Lung (tissue), 11 donors: ENCODE measurements at regions not wholly inside any gene's neighbourhood (a gene's known extent, or its start where the extent isn't known, plus 50 kb on each side); places are given as distances from the start of the nearest gene placed in this dataset.

Experiments
- ATAC-seq: fragments of 200-7000 bp; cut with Tn5 transposase; one replicate; pipeline ENCODE4 v1.9.1; 2020; ENCODE audit warnings: moderate number of reproducible peaks; ENCODE audit not compliant: insufficient read depth, low FRiP score
- DNase-seq, 3 donors: peaks; one replicate each; pipeline ENCODE4 v3.0.0-alpha.2; 2013 to 2017
- H3K27ac ChIP-seq, 2 donors: one replicate each; pipeline ENCODE4 v1.5.1; 2013; ENCODE audit warnings: mild to moderate bottlenecking in 2 of 2, moderate library complexity in 2 of 2, control low read depth in 1 of 2, inconsistent platforms in 1 of 2, low read depth in 1 of 2, low read length in 1 of 2
- H3K27me3 ChIP-seq, 3 donors: one replicate each; pipeline ENCODE4 v1.5.1; 2013; ENCODE audit warnings: low read length in 2 of 3; ENCODE audit not compliant: control insufficient read depth in 3 of 3, insufficient read depth in 3 of 3
- H3K36me3 ChIP-seq, 4 donors: one replicate each; pipeline ENCODE4 v1.5.1; 2013; ENCODE audit warnings: low read length in 4 of 4, mild to moderate bottlenecking in 1 of 4, moderate library complexity in 1 of 4; ENCODE audit not compliant: control insufficient read depth in 4 of 4, insufficient read depth in 4 of 4
- H3K4me1 ChIP-seq, 5 donors: one replicate each; pipeline ENCODE4 v1.5.1; 2013; ENCODE audit warnings: low read length in 5 of 5, mild to moderate bottlenecking in 2 of 5, moderate library complexity in 1 of 5; ENCODE audit not compliant: control insufficient read depth in 5 of 5, insufficient read depth in 5 of 5
- H3K4me3 ChIP-seq: one replicate; pipeline ENCODE4 v1.5.1; 2013; ENCODE audit warnings: mild to moderate bottlenecking, control low read depth, moderate library complexity
- H3K9ac ChIP-seq, 2 donors: one replicate each; pipeline ENCODE4 v1.5.1; 2013; ENCODE audit warnings: low read length in 2 of 2, control low read depth in 1 of 2; ENCODE audit not compliant: insufficient read depth in 1 of 2
- H3K9me3 ChIP-seq, 4 donors: one replicate each; pipeline ENCODE4 v1.5.1; 2013; ENCODE audit warnings: low read length in 3 of 4, mild to moderate bottlenecking in 1 of 4, moderate library complexity in 1 of 4; ENCODE audit not compliant: control insufficient read depth in 4 of 4, insufficient read depth in 3 of 4
- CTCF ChIP-seq: IDR thresholded peaks from 2 replicates; pipeline ENCODE4 v1.5.1; 2012; ENCODE audit warnings: mild to moderate bottlenecking; ENCODE audit errors: control extremely low read depth, extremely low read depth
- WGBS, 2 donors: extraction: QIAGEN DNeasy Blood & Tissue Kit; methylation state at CpG; one replicate each; pipeline ENCODE4 v1.1.7; 2013; 5-methylcytosine and 5-hydroxymethylcytosine counted together
- donor health status: control.
- donor health status: control.
- donor health status: Bipolar disorder and iron deficiency.
- donor health status: healthy.
- donor health status: DM: yes; HTN: yes; CAD: no.

DNA sequence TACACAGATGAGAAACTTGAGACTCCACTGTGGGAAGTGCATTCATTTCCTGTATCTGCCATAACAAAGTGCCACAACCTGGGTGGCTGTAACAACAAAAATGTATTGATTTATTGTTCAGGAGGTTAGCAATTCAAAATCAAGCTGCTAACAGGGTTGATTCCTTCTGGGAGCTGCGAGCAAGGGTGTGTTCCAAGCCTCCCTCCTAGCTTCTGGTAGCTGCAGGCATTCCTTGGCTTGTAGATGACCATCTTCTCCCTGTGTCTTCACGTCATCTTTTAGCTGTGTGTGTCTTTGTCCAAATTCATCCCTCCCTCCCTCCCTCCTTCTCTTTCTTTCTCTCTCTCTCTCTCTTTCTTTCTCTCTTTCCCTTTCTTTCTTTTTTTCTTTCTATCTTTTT is 258.1 kb downstream of the MSX2 start:
- Histone ChIP-seq H3K27ac (no peak overlapping the region), H3K9ac (no peak overlapping the region), H3K36me3 (no peaks in the 10 kb centered on the region), H3K4me3 (no peak overlapping the region), H3K9me3 (no peaks in the 10 kb centered on the region), H3K4me1 (no peaks in the 10 kb centered on the region), H3K27me3 (peaks cover 0 to 3% (median 0%) of the 10 kb centered on the region in 3 donors)
- DNase-seq (no peak), ATAC-seq (no peak)
- WGBS, 2 donors: 58 to 71% methylated on average over 2 of the region's 2 CpGs
- no peak for TF ChIP-seq CTCF

- H3K36me3 ChIP-seq: no peaks in the 10 kb centered on the region
- no peak overlapping the region for H3K4me3 ChIP-seq
- H3K9ac ChIP-seq: no peak overlapping the region
- H3K27ac ChIP-seq: no peak overlapping the region
- no peaks in the 10 kb centered on the region for H3K9me3 ChIP-seq
- peaks cover 0 to under 1% (median 0%) of the 10 kb centered on the region in 5 donors for H3K4me1 ChIP-seq
- WGBS, 2 donors: 50 to 66% methylated on average over 6 of the region's 6 CpGs
- no peak for DNase-seq
- no peak for ATAC-seq
- no peak for TF ChIP-seq CTCF
- H3K27me3 ChIP-seq: peaks cover 0 to 3% (median 0%) of the 10 kb centered on the region in 3 donors
Observed at GRCh38 chr5:174981416-174981815, 257.0 kb downstream of the MSX2 start.

- ATAC-seq: no peak
- TF ChIP-seq CTCF: no peak
- no peak overlapping the region for H3K4me3 ChIP-seq
- peaks cover 0 to 5% (median 0%) of the 10 kb centered on the region in 5 donors for H3K4me1 ChIP-seq
- H3K9me3 ChIP-seq: no peaks in the 10 kb centered on the region
- peaks cover 0 to 3% (median 0%) of the 10 kb centered on the region in 3 donors for H3K27me3 ChIP-seq
- 63 to 70% methylated on average over 2 of the region's 2 CpGs for WGBS, 2 donors
- no peaks in the 10 kb centered on the region for H3K36me3 ChIP-seq
- H3K9ac ChIP-seq: no peak overlapping the region
- no peak for DNase-seq
- H3K27ac ChIP-seq: no peak overlapping the region
Observed at GRCh38 chr5:174980952-174981351, 256.6 kb downstream of the MSX2 start.

- ATAC-seq (no peak), DNase-seq (peak; percentile 34 to 86 (median 64))
- peaks cover 0 to 5% (median 2%) of the 10 kb centered on the region in 5 donors for H3K4me1 ChIP-seq
- WGBS, 2 donors: 50 to 60% methylated on average over 2 of the region's 2 CpGs
- H3K9ac ChIP-seq: no peak overlapping the region
- no peak overlapping the region for H3K4me3 ChIP-seq
- H3K27ac ChIP-seq: no peak overlapping the region
- TF ChIP-seq CTCF: no peak
- peaks cover 0 to 7% (median 2%) of the 10 kb centered on the region in 4 donors for H3K9me3 ChIP-seq
- H3K36me3 ChIP-seq: no peaks in the 10 kb centered on the region
- no peaks in the 10 kb centered on the region for H3K27me3 ChIP-seq
Observed at GRCh38 chr5:174972291-174972690, 247.9 kb downstream of the MSX2 start.
